PC-3 (cell line): ENCODE measurements at regions not wholly inside any gene's neighbourhood (a gene's known extent, or its start where the extent isn't known, plus 50 kb on each side); places are given as distances from the start of the nearest gene placed in this dataset.

Source experiments
- CTCF ChIP-seq: fragments of 300-600 bp; sonication (generic); conservative IDR thresholded peaks from 2 replicates; pipeline ENCODE4 v1.5.1; 2017; ENCODE audit warnings: antibody characterized with exemption, low read depth, mild to moderate bottlenecking, low read length
- EZH2 ChIP-seq: fragments of 300-600 bp; sonication (generic); IDR thresholded peaks from one replicate; pipeline ENCODE4 v1.6.1; 2017; ENCODE audit warnings: antibody characterized with exemption, mild to moderate bottlenecking, low read length; ENCODE audit not compliant: unreplicated experiment

- no peak for TF ChIP-seq CTCF
- TF ChIP-seq EZH2 = no peak
Measured at GRCh38 chr18:24790347-24790746, 329.9 kb downstream of the HRH4 start.
